C1 segment of cervical spinal cord (tissue), 14 donors: ENCODE measurements at regions not wholly inside any gene's neighbourhood (a gene's known extent, or its start where the extent isn't known, plus 50 kb on each side); places are given as distances from the start of the nearest gene placed in this dataset.

Source experiments
- DNase-seq, 14 donors: peaks; one replicate each; lab custom pipeline; 2025; lab: John Stamatoyannopoulos, UW

DNA sequence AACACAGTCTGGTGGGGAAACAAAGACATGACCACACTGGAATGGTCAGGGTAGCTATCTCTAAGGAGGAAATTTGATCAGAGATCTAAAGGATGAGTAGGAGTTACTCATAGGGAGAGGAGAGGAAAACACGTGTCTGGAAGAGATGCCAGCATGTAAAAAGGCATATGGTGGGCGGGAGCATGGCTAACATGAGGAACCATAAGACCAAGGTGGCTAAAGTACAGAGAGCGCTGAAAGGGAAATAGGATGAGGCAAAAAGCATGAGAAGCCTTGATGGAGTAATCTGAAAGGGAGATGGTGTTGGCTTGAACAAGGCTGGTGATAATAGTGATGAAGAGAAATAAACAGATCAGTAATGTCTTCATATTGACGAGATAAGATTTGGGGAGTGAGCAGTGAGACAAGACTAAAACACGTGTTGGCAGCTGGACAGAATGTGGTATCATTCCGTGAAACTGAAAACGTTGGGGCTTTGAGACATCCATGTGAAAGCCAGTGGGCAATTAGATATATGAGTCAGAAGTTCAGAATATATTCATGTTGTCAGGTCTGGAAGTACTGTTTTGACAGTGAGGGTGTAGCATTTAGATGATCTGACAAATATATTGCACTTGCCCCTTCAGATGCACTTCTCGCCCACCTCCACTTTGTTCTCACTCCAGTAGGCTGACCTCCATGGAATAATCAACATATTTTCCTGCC is 209.1 kb upstream of the KCNN2 start:
- DNase-seq = no peak

DNA sequence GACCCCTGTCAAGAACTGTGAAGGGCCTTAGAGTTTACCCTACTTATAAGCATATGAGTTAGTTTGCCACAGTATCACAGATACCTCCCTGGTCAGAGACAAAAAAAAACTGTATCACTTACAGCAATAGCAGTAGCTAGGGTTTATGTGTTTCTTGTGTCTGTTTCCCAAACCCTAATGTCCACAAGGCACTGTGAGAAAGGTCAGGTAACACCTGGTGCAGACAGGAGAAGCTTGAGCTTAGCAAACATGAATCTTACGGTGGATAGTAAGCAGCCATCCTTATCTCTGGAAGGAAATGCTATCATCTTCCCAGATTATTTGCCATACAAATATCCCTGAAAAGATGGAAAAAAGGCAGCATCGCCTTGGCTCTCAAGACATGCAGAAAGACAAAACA is 208.5 kb upstream of the KCNN2 start:
- DNase-seq = no peak

DNA sequence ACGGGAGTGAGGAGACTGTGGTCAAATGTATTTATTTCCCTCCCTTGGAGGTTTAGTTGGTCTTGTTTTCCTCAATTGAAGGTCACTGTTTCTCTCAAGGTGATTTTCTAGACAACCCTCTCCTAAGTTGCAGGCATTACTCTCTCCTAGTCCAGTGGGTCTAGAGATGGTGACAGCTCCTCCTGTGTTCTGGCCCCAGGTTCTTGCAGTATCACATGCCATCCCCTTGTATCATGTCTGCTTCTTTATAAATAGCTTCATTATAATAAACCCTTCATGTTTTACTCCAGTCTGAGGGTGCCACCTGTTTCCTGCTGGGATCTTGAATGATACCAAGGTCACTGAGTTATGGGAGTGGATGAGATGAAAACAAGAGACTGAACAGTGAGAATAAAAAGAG is 208.0 kb upstream of the KCNN2 start:
- no peak for DNase-seq

DNA sequence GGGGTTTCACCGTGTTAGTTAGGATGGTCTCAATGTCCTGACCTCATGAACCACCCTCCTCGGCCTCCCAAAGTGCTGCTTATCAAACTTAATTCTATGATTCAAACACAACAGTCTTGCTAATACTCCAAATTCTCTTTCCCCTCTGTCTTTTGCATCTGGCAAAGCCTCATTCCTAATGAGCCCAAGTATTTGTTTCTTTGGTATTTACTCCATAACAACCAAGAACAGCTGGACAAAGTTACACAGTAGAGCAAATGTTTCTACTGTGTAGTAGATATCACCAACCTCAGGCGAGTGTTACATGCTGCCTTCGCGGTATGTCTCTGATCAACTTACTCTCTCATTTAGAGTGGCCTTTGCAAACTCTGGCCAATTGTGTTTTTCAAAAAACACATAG is 195.8 kb upstream of the KCNN2 start:
- no peak for DNase-seq

DNA sequence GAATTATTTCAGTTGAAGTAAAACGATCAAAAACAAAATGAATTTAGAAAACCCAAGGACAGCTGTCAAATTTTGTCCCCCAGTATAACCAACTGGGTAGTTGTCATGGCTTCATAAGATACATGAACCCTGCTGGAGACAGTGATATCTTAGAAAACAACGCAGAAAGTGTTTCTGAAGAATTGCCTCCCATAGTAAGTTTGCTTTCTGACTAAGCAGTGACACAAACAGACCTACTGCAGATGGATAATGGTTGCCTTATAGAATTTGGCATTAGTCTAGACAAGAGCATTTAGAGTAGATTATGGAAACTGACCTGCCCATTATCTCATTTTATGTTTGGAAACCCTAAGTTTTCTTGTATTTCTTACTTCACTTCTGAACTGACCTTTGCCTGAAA is 187.7 kb upstream of the KCNN2 start:
- no peak for DNase-seq

DNA sequence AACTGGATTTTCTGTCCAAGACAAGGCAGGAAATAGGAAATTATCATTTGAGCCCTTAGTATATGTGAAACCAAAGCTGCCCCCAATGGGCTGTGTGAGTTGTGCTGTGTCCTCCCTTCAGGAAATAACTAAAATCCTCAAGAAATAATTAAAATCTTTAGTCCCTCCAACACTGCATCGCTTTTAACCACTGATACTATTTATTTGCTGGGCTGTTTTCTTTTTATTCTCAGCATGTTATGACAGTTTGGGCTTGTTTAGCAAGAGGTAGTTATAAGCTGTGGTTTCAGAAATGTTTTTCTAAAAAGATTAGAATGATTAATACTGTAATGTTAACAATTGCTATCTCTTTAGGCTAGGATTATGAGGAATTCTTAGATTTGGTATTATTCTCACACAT is 187.0 kb upstream of the KCNN2 start:
- DNase-seq = no peak

DNA sequence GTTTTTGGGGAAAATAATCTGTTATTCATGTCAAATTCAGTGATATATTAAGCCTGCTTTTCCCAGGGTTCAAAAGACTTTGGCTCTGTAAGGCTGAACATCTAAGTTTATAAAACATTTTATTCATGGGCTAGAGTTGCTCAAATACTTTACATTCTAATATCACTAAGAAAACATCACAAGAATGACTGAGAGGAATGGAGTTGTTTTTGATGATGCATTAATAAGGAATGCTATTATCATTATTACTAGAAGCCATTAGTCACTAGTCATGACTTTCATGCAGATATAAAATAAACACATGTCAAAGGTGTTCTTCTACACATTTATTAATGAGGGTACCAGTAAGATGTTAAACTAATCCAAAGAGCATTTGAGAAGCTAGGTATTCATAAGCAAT is 185.5 kb upstream of the KCNN2 start:
- no peak for DNase-seq

DNA sequence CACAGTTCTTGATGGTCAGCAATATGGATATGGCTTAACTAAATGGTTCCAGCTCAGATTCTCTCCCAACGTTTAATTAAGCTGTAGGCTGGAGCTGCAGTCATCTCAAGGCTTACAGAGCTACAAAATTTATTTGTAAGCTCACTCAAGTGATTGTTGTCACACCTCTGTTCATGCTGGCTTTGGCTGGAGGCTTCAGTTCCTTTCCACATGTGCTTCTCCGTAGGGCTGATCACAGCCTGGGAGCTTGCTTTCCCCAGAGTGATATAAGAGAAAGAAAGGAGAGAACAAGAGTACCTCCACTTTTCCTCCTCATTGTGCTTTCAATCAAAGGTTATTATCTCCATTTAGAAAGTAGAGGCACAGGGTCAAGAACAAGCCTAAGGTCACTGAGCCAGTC is 182.7 kb upstream of the KCNN2 start:
- DNase-seq = no peak

DNA sequence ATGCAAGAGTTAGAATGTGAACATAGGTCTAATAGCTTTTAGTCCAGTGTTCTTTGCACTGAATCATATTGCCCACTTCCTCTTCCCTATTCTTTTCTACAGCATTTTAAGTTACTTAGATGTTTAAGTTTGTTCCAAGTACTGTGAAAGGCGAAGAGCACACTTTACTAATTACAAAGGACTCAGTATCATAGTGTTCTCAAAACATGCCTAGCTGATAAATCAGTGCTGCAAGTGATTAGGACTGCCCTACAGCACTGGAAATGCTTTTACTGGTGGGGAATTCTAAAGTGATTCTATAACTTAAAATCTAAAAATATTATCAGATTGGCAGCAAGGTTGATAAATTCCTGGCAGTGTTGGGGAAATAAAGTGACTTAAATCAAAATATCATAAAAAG is 177.9 kb upstream of the KCNN2 start:
- DNase-seq = no peak

DNA sequence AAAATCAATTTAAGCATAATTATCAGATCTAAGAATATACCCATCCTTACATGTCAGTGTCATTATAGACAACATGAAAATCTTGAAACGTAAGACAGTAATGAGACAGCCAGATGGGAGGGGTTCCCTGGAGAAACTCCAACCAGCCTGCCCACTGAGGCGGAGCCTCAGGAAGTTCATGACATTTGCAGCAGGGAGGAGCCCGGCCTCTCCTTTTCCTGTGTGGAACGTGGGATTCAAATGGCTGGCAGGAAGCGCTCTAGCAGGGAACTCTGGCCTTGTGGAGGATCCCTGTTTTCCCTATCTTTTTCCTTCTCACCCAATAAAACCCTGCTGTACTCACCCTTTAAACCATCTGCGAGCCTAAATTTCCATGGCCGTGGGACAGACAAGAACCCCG is 176.6 kb upstream of the KCNN2 start:
- no peak for DNase-seq

DNA sequence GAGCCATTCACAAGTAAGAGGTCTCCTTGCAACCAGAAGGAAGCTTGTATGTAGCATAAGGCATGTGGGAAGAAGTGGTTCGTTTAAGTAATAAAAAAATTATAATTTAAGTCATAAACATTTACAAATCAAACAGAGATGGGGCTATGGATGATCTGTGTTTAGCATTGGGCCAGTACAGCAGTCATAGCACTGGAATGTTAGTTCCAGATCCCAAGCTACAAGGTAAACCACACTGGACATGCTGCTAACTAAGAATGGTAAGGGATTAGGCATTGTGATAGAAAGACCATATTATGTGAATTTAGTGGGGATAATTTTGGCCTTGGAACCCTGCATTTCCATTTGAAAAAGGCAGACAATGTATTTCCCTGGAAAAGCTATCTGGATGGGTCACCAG is 170.4 kb upstream of the KCNN2 start:
- no peak for DNase-seq

DNA sequence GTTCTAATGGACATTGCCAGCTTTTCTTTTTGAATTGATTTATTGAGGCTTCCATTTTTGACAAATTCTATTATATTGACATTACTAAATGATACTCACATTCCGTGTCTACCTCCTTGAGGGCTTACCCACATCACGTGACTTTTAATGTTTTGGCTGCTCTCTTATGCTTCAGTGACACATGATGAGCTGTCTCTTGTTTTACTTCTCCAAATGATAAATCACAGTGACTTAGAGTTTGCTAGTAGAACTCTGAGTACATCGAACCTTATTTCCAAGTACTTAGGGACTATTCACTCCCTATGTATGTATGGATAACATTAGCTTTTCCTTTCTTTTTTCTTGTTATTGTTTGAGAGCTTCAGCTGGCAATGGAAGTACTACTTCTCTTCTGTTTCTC is 169.8 kb upstream of the KCNN2 start:
- no peak for DNase-seq

DNA sequence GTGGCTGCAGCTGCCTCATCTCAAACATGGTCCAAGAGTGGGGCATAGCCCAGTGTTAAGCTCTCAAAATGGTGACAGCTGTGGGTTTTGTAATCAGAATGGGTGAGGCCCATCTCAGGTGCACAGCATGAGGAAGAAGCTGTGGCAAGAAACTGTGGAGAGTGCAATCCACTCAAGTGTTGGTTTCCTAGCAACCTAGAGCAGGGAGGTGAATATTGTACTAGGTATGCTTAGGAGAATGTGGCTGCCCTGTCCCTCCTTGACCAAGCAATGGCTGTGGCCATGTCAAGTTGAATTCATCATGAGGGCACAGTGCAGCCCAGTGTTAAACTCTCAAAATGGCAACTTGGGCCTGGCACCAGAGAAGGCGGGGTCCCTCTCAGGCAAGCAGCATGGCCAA is 160.5 kb upstream of the KCNN2 start:
- DNase-seq = no peak

DNA sequence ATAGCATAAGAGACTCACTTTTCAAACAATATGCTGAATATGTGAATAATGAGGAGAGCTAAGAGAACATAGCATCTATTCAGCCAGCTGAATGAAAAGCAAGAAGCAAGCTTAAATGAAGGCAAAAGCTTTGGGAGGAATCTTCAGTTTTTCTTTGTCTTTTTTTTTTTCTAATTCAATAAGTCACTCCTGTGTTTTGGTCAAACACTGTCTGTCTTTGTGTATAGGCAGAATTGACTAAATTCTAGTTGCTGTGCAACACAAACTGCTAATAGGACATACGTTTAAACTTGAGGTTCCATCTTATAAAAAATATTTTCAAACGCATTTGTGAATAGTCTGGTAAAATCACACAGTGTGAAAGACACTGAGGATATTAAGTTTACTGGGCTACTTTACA is 156.9 kb upstream of the KCNN2 start:
- DNase-seq = no peak

DNA sequence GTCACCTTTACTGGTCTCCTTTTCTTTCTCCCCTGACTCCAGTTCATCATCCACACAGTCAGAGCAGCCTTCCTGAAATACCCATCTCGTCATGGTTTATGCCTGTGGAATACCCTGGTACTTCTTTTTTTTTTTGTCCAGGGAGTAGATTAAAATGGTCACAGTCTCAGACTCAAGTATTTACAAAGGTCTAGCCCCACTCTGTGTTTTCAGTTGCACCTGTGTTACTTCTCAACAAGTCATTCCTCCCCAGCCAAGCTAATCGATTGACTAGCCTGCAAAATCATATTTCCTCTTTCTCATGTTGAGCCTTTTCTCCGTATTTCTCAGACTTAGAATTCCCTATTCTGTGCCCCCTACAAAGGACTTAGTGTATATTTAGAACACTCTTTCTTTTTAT is 155.2 kb upstream of the KCNN2 start:
- DNase-seq = no peak

DNA sequence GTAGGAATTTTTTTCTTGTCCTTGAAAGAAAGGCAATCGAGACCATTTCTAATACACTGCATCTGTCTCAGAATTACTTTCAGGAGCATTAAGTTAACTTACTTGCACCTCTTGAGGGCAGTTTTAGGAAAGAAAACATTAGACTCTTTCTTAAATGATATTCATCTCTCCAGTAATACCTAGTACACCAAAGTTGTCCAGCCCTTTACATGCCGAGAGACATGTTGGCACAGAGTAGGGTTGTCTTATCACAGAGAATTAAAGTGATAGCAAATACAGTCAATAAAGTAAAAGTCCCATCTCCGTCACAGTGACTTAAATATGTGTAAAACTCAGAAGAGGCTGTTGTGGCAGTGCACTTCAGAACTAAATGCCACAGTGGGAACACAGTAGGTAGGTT is 154.3 kb upstream of the KCNN2 start:
- DNase-seq = no peak

DNA sequence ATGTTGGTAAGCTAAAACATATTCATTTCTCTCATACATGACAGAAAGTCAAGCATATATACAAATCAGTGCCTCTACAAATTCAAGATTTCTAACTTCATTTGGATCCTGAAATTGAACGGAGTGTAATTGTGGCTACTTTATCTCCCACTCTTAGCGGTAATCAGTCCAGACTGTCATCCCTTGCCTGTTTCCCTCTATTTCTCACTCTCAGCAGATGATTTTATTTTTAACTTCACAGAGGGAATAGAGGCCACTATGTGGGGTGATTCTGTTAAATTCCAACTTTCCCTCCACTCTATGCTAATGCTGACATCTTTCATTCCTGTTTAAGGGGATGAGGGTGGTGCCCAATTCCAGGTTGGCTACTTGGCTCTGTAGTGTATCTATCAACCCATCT is 153.8 kb upstream of the KCNN2 start:
- no peak for DNase-seq

DNA sequence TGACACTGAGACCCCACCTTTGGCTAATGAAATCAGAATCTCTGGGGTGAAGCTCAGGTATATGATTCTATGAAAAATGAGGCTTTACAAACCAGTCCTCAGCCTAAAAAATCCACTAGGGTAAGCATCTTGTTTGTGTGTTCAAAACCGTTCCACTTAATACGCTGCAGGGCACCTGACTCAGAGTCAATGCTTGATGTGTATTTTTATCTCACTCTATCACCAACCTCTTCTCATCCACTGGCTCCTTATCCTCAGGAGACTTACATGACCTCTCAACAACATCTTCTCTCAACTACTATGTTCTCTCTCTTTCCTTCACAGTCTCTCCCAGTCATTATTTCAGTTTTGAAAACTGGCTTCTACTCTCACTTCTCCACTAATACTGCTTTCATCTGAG is 153.3 kb upstream of the KCNN2 start:
- DNase-seq = no peak

DNA sequence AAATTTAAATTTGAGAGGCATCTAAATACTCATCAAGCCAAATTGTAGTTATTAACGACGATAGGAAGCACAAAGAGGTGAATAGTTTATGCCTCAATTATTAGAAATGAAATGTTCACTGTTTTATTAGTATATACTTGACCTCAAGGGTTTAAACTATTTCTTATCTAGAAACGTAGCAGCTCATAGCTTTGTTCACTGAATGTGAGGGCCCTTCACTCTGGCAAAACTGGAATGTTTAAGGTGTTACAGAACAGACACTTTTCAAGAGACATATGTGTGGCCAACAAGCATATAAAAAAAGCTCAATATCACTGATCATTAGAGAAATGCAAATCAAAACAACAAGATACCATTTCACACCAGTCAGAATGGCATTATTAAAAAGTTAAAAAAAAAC is 151.2 kb upstream of the KCNN2 start:
- no peak for DNase-seq

DNA sequence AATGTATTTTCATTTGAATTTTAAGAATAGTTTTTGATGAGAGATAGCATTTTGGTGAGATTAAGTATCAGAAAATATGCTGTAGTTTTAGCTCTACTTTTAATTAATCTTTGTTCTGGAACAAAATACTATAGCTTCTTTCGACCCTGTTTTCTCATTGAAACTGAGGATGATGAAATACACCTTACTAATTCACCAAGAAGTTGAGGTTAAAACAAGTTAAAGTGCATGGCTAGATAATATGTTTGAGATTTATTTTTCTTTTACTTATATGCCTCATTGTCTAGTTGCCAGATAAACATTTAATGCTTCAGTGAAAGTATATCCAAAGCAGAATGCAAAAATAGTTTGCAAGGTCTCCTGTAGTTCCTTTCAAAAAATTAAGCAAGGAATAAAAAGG is 140.1 kb upstream of the KCNN2 start:
- DNase-seq = no peak

DNA sequence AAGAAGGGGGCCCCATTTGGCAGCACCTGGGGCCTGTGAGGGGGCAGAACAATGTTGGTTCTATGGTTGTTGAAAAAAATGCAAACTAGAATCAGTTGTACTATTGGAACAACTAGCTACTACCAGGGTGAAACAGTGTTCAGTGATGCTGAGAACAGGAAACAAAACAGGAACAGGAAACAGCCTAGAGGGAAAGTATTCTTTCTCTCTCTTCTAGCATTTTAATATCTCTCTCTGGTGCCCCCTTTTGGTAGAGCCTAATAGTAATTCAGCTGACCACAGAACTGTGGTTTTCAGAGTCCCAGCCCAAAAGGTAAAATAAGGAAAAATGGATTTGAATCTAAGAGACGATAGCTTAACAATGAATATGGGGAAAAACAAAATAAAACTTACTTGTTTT is 138.0 kb upstream of the KCNN2 start:
- no peak for DNase-seq

DNA sequence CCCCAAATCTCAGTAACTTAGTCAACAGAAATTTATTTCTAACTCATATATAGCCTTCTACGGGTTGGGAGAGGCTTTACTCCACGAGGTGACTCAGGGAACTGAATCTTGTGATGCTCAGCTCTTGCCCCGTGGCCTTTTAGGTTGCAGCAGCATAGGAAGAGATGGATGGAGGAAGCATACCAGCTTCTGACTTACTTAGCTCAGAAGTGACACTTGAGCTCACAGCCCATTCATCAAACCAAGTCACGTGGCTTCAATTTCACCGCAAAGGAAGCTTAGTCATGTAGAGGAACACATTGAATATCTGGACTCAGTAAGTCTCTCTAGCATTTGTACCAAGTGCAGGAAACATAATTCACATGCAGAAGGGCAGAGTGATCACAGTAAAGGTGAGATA is 124.1 kb upstream of the KCNN2 start:
- no peak for DNase-seq

DNA sequence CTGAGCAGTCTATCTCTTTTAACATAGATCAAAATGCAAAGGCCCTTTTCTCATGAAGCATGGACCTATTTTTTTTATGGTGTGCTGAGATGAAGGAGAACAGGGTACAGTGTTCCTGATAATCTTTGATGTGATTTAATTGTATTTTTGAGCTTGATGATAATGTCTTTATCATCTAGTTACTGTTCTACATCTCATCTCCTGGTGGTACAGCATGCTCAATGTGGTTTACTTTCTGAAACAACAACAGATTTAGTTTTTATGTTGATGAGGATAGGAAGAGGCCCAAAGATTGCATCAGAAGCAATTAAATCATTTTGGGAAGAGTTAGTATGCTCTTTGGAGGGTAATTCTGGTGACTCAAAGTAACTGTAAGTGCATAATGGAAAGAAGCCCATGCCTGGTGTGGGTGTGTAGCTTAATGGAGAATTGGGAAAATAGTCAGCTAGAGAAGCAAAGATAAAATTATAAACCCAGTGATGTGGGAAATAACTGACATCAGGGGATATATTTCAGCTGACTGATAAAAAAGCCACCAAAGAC is 123.0 kb upstream of the KCNN2 start:
- no peak for DNase-seq

DNA sequence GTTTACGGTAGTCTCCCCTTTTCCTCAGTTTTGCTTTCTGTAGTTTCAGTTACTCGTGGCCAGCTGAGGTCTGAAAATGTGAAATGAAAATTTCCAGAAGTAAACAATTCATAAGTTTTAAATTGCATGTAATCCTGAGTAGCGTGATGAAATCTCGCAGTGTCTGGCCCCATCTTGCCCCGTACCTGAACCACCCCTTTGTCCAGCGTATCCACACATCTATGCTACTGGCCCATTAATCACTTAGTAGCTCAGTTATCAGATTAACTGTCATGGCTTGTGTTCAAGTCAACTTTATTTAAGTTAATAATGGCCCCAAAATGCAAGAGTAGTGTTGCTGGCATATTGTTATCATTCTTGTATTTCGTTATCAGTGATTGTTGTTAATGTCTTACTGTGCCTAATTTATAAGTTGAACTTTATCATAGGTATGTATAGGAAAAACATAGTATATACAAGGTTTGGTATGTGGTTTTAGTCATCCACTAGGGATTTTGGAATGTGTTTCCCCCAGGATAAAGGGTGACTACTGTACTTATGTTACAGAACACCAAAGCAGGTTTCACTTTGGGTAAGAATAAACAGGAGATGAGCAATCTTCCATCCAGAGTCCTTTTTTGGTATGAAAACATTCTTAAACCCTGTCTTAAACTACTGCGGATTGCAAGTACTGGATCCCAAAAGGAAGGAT is 118.4 kb upstream of the KCNN2 start:
- DNase-seq = no peak
